ENCODE measurements at regions not wholly inside any gene's neighbourhood (a gene's known extent, or its start where the extent isn't known, plus 50 kb on each side); places are given as distances from the start of the nearest gene placed in this dataset.

GRCh38 chr6:130307752-130308361, 58.0 kb upstream of the TMEM200A start:
- BruUV-seq (replicated peaks) = no TSS peak
- intact Hi-C loops (cut with micrococcal nuclease; ENCODE audit: unreplicated experiment) = no loop called here
- Histone ChIP-seq H3K4me3 (ENCODE audit: low read depth, low read length, poor library complexity, severe bottlenecking) (no peak overlapping the region), H3K9me3 (ENCODE audit: low read depth, low read length, poor library complexity, severe bottlenecking) (no peaks in the 10 kb centered on the region), H3K27me3 (replicated peaks; ENCODE audit: insufficient read depth, low read depth, low read length, poor library complexity) (no peaks in the 10 kb centered on the region), H3K36me3 (ENCODE audit: insufficient read depth, low read length, poor library complexity, severe bottlenecking) (no peaks in the 10 kb centered on the region), H3K4me1 (ENCODE audit: insufficient read depth, low read length, poor library complexity, severe bottlenecking) (no peaks in the 10 kb centered on the region), H3K27ac (ENCODE audit: low read depth, low read length, poor library complexity, severe bottlenecking) (no peak overlapping the region)
- no peak for DNase-seq (ENCODE audit: low spot score)
- ChIA-PET POLR2A (ENCODE audit: low non-redundant PET) (no interaction called here), CTCF (interaction anchor here (0.9 kb wide), 1 partner anchor 390 kb away, joined by 3 read pairs; no protein-coding TSS in a partner anchor)
- TF ChIP-seq EZH2 (IDR thresholded peaks at IDR 0.05; ENCODE audit: borderline replicate concordance, low read depth, low read length, poor library complexity, severe bottlenecking) = no peak
- TF ChIP-seq CTCF (conservative IDR thresholded peaks at IDR 0.05; ENCODE audit: low read depth, low read length) = no peak

GRCh38 chr6:130306377-130306776, 59.4 kb upstream of the TMEM200A start:
- H3K27me3 ChIP-seq (replicated peaks; ENCODE audit: insufficient read depth, low read depth, low read length, poor library complexity) = no peaks in the 10 kb centered on the region
- ChIA-PET POLR2A (ENCODE audit: low non-redundant PET) (interaction anchor here (0.6 kb wide), 1 partner anchor 13 kb away, joined by 5 read pairs; no protein-coding TSS in a partner anchor), CTCF (no interaction called here)
- H3K4me3 ChIP-seq (ENCODE audit: low read depth, low read length, poor library complexity, severe bottlenecking) = no peak overlapping the region
- no TSS peak for BruUV-seq (replicated peaks)
- TF ChIP-seq EZH2 (IDR thresholded peaks at IDR 0.05; ENCODE audit: borderline replicate concordance, low read depth, low read length, poor library complexity, severe bottlenecking) = no peak
- no peak for TF ChIP-seq CTCF (conservative IDR thresholded peaks at IDR 0.05; ENCODE audit: low read depth, low read length)
- H3K9me3 ChIP-seq (ENCODE audit: low read depth, low read length, poor library complexity, severe bottlenecking) = no peaks in the 10 kb centered on the region
- no peaks in the 10 kb centered on the region for H3K36me3 ChIP-seq (ENCODE audit: insufficient read depth, low read length, poor library complexity, severe bottlenecking)
- DNase-seq (ENCODE audit: low spot score) = no peak
- H3K4me1 ChIP-seq (ENCODE audit: insufficient read depth, low read length, poor library complexity, severe bottlenecking) = no peaks in the 10 kb centered on the region
- intact Hi-C loops (cut with micrococcal nuclease; ENCODE audit: unreplicated experiment) = no loop called here
- no peak overlapping the region for H3K27ac ChIP-seq (ENCODE audit: low read depth, low read length, poor library complexity, severe bottlenecking)

GRCh38 chr6:130303431-130303830, 62.4 kb upstream of the TMEM200A start:
- Histone ChIP-seq H3K4me3 (ENCODE audit: low read depth, low read length, poor library complexity, severe bottlenecking) (no peak overlapping the region), H3K4me1 (ENCODE audit: insufficient read depth, low read length, poor library complexity, severe bottlenecking) (no peaks in the 10 kb centered on the region), H3K27ac (ENCODE audit: low read depth, low read length, poor library complexity, severe bottlenecking) (no peak overlapping the region), H3K9me3 (ENCODE audit: low read depth, low read length, poor library complexity, severe bottlenecking) (no peaks in the 10 kb centered on the region), H3K27me3 (replicated peaks; ENCODE audit: insufficient read depth, low read depth, low read length, poor library complexity) (no peaks in the 10 kb centered on the region), H3K36me3 (ENCODE audit: insufficient read depth, low read length, poor library complexity, severe bottlenecking) (no peaks in the 10 kb centered on the region)
- BruUV-seq (replicated peaks) = no TSS peak
- no peak for DNase-seq (ENCODE audit: low spot score)
- TF ChIP-seq EZH2 (IDR thresholded peaks at IDR 0.05; ENCODE audit: borderline replicate concordance, low read depth, low read length, poor library complexity, severe bottlenecking) = no peak
- no peak for TF ChIP-seq CTCF (conservative IDR thresholded peaks at IDR 0.05; ENCODE audit: low read depth, low read length)
- CTCF ChIA-PET = no interaction called here
- intact Hi-C loops (cut with micrococcal nuclease; ENCODE audit: unreplicated experiment) = no loop called here
- POLR2A ChIA-PET (ENCODE audit: low non-redundant PET) = no interaction called here

Data from A673 (cell line).